ENCODE measurements at regions not wholly inside any gene's neighbourhood (a gene's known extent, or its start where the extent isn't known, plus 50 kb on each side); places are given as distances from the start of the nearest gene placed in this dataset.

DNA sequence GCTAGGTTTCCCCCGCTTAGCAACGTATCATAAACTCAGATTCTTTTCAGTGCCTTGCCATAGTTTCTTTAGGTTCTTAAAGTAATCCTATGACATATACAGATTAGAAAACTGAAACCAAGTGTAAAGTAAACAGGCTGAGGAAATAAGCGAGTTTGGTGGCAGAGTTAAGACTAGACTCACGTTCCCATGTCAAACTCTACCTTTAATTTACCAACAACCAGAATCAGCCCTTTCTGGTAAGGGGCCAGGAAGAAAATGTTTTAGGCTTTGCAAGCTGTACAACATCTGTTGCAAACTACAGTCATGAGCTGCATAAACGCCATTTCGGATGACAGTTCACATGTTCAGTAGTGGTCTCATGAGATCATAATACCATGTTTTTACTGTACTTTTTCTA, 128.0 kb upstream of the PRICKLE2 start:
- CTCF ChIA-PET, result no interaction called here
- no peaks in the 10 kb centered on the region for H3K27me3 ChIP-seq (replicated peaks; ENCODE audit: insufficient read depth, low read depth, low read length, poor library complexity)
- no peak overlapping the region for H3K27ac ChIP-seq (ENCODE audit: low read depth, low read length, poor library complexity, severe bottlenecking)
- no peak for DNase-seq (ENCODE audit: low spot score)
- POLR2A ChIA-PET (ENCODE audit: low non-redundant PET), result no interaction called here
- no peak overlapping the region for H3K4me3 ChIP-seq (ENCODE audit: low read depth, low read length, poor library complexity, severe bottlenecking)
- intact Hi-C loops (cut with micrococcal nuclease; ENCODE audit: unreplicated experiment), result no loop called here
- TF ChIP-seq, protein P1, sequence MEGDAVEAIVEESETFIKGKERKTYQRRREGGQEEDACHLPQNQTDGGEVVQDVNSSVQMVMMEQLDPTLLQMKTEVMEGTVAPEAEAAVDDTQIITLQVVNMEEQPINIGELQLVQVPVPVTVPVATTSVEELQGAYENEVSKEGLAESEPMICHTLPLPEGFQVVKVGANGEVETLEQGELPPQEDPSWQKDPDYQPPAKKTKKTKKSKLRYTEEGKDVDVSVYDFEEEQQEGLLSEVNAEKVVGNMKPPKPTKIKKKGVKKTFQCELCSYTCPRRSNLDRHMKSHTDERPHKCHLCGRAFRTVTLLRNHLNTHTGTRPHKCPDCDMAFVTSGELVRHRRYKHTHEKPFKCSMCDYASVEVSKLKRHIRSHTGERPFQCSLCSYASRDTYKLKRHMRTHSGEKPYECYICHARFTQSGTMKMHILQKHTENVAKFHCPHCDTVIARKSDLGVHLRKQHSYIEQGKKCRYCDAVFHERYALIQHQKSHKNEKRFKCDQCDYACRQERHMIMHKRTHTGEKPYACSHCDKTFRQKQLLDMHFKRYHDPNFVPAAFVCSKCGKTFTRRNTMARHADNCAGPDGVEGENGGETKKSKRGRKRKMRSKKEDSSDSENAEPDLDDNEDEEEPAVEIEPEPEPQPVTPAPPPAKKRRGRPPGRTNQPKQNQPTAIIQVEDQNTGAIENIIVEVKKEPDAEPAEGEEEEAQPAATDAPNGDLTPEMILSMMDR (conservative IDR thresholded peaks at IDR 0.05; ENCODE audit: low read depth, low read length), result no peak
- no peak for TF ChIP-seq EZH2 (IDR thresholded peaks at IDR 0.05; ENCODE audit: borderline replicate concordance, low read depth, low read length, poor library complexity, severe bottlenecking)
- BruUV-seq (replicated peaks), result no TSS peak
- H3K4me1 ChIP-seq (ENCODE audit: insufficient read depth, low read length, poor library complexity, severe bottlenecking), result no peaks in the 10 kb centered on the region
- H3K9me3 ChIP-seq (ENCODE audit: low read depth, low read length, poor library complexity, severe bottlenecking), result no peaks in the 10 kb centered on the region
- no peaks in the 10 kb centered on the region for H3K36me3 ChIP-seq (ENCODE audit: insufficient read depth, low read length, poor library complexity, severe bottlenecking)

DNA sequence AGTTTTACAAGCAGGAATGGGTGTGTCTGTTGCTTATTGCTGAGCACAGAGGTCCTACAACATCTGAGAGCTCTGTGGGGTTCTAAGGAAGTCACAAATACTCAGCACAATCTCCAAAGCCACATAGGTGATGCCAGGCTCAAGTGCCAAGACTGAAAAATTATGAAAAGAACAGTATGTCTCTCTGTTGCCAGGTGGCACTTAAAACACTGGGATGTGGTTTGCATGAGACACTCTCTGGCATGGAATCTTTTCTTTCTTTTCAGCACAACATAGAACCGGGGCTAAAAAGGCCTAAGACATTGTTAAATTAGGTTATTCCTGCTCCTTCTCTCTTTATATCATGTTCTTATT, 127.3 kb upstream of the PRICKLE2 start:
- H3K4me1 ChIP-seq (ENCODE audit: insufficient read depth, low read length, poor library complexity, severe bottlenecking), result no peaks in the 10 kb centered on the region

DNA sequence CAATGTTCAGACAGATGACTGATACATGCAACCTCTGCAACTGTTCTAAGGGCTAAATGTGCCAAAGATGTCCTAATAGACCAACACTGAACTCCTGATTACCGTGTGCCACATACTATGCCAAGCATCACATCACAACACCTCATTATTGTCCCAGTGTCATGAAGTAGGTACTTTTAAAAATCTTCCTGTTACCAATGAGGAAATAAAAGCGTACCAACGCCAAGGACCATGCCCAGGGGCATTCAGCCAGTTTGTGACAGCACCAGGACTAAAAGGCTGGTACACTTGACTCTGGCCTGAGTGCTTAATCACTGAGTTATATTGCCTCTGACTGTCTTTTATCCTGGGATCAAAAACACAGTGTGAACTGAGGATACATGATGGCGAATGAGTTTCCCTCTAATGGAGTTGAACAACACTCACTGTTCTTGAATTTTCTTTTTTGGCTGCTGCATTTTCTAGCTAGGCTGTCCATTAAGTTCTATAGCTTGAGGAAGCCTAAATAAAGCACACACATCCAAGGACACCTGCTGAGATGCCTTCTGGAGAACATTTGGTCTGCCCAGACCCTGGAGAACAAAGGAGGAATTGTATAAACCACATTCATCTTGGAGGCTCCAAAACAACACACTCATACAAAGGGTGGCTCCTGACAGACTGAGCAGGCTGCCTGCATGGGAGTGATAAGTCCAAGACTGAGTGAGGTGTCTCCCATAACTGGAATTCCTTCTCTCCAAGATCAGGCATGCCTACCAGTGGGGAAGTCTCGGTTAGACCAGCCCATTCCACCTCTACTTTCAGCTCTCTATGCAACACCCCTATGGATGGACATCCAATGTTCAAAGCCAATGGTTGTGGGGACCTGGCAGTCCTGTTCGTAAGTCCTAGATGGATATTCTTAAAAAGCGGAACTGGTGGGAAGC, 126.7 kb upstream of the PRICKLE2 start:
- Histone ChIP-seq H3K27ac (ENCODE audit: low read depth, low read length, poor library complexity, severe bottlenecking) (no peak overlapping the region), H3K4me1 (ENCODE audit: insufficient read depth, low read length, poor library complexity, severe bottlenecking) (no peaks in the 10 kb centered on the region), H3K36me3 (ENCODE audit: insufficient read depth, low read length, poor library complexity, severe bottlenecking) (no peaks in the 10 kb centered on the region), H3K9me3 (ENCODE audit: low read depth, low read length, poor library complexity, severe bottlenecking) (no peaks in the 10 kb centered on the region), H3K4me3 (ENCODE audit: low read depth, low read length, poor library complexity, severe bottlenecking) (no peak overlapping the region), H3K27me3 (replicated peaks; ENCODE audit: insufficient read depth, low read depth, low read length, poor library complexity) (no peaks in the 10 kb centered on the region)
- TF ChIP-seq, protein P1 (conservative IDR thresholded peaks at IDR 0.05; ENCODE audit: low read depth, low read length), result no peak
- TF ChIP-seq EZH2 (IDR thresholded peaks at IDR 0.05; ENCODE audit: borderline replicate concordance, low read depth, low read length, poor library complexity, severe bottlenecking), result no peak
- no TSS peak for BruUV-seq (replicated peaks)
- no peak for DNase-seq (ENCODE audit: low spot score)
- ChIA-PET CTCF (no interaction called here), POLR2A (ENCODE audit: low non-redundant PET) (no interaction called here)
- intact Hi-C loops (cut with micrococcal nuclease; ENCODE audit: unreplicated experiment), result no loop called here

More for the DNA sequence above, 127.3 kb upstream of the PRICKLE2 start:
- Histone ChIP-seq H3K27me3 (replicated peaks; ENCODE audit: insufficient read depth, low read depth, low read length, poor library complexity) (no peaks in the 10 kb centered on the region), H3K36me3 (ENCODE audit: insufficient read depth, low read length, poor library complexity, severe bottlenecking) (no peaks in the 10 kb centered on the region), H3K27ac (ENCODE audit: low read depth, low read length, poor library complexity, severe bottlenecking) (no peak overlapping the region), H3K4me3 (ENCODE audit: low read depth, low read length, poor library complexity, severe bottlenecking) (no peak overlapping the region), H3K9me3 (ENCODE audit: low read depth, low read length, poor library complexity, severe bottlenecking) (no peaks in the 10 kb centered on the region)
- no TSS peak for BruUV-seq (replicated peaks)
- TF ChIP-seq, protein P1 (conservative IDR thresholded peaks at IDR 0.05; ENCODE audit: low read depth, low read length), result no peak
- no peak for TF ChIP-seq EZH2 (IDR thresholded peaks at IDR 0.05; ENCODE audit: borderline replicate concordance, low read depth, low read length, poor library complexity, severe bottlenecking)
- ChIA-PET POLR2A (ENCODE audit: low non-redundant PET) (no interaction called here), CTCF (no interaction called here)
- DNase-seq (ENCODE audit: low spot score), result no peak
- intact Hi-C loops (cut with micrococcal nuclease; ENCODE audit: unreplicated experiment), result no loop called here

All from A673 (cell line).